Stomach (tissue), 8 donors: ENCODE measurements at regions not wholly inside any gene's neighbourhood (a gene's known extent, or its start where the extent isn't known, plus 50 kb on each side); places are given as distances from the start of the nearest gene placed in this dataset.
A peak's percentile ranks its signal among the peaks of the same experiment; 100 is the strongest.

Experiments used
- DNase-seq, 2 donors: peaks; one replicate each; pipeline versions ENCODE4 v3.0.0 to v3.0.0-alpha.2; 2013 to 2019
- H3K27ac ChIP-seq, 5 donors: fragments of 200-600 bp in 4 of 5; sonication (generic) in 4 of 5; one replicate each; pipeline ENCODE4 v1.5.1; 2013 to 2019; ENCODE audit warnings: mild to moderate bottlenecking in 1 of 5, moderate library complexity in 1 of 5
- H3K27me3 ChIP-seq, 3 donors: fragments of 200-600 bp; sonication (generic); one replicate each; pipeline ENCODE4 v1.5.1; 2017 to 2019; ENCODE audit warnings: mixed run types in 1 of 3
- H3K36me3 ChIP-seq, 4 donors: fragments of 200-600 bp; sonication (generic); 1 replicate in 3 of 4; 2 replicates in 1 of 4; pipeline ENCODE4 v1.5.1; 2016 to 2019
- H3K4me1 ChIP-seq, 4 donors: fragments of 200-600 bp; sonication (generic); one replicate each; pipeline ENCODE4 v1.5.1; 2016 to 2019
- H3K4me3 ChIP-seq, 4 donors: fragments of 200-600 bp; sonication (generic) in 3 of 4; one replicate each; pipeline ENCODE4 v1.5.1; 2016 to 2019; ENCODE audit warnings: mild to moderate bottlenecking in 1 of 4
- H3K9me3 ChIP-seq, 4 donors: fragments of 200-600 bp; sonication (generic); one replicate each; pipeline ENCODE4 v1.5.1; 2016 to 2019
- CTCF ChIP-seq, 7 experiments: fragments of 450-650 bp in 4 of 7; fragments of 200-600 bp in 3 of 7; sonication (generic) in 3 of 7; IDR thresholded peaks; one replicate each; pipeline ENCODE4 v1.5.1; 2016 to 2019; ENCODE audit warnings: antibody characterized with exemption in 7 of 7, control low read depth in 2 of 7, mild to moderate bottlenecking in 1 of 7
- EP300 ChIP-seq: sonication (generic); formaldehyde crosslinking; IDR thresholded peaks from one replicate; pipeline ENCODE4 v1.6.1; 2017; ENCODE audit warnings: antibody characterized with exemption
- POLR2A ChIP-seq, 4 donors: fragments of 450-650 bp; IDR thresholded peaks; one replicate each; pipeline ENCODE4 v1.6.1; 2016; ENCODE audit warnings: antibody characterized with exemption in 4 of 4, control low read depth in 2 of 4, mild to moderate bottlenecking in 1 of 4, moderate library complexity in 1 of 4
- POLR2AphosphoS5 ChIP-seq, 3 donors: sonication (generic); formaldehyde crosslinking; IDR thresholded peaks; one replicate each; pipeline ENCODE4 v1.6.1; 2016; ENCODE audit warnings: antibody characterized with exemption in 3 of 3
- WGBS, 5 donors: extraction: QIAGEN DNeasy Blood & Tissue Kit in 3 of 5; methylation state at CpG; one replicate each; pipeline versions ENCODE4 v1.1.5 to v1.1.7; 2013 to 2018; 5-methylcytosine and 5-hydroxymethylcytosine counted together
- intact Hi-C: fragments of 100-400 bp; cut with DNase I; formaldehyde crosslinking; loops from one replicate; pipeline ENCODE4 v1.15.1; 2023; ENCODE audit warnings: low total_unique reads
- donor health status: healthy with polysubstance abuse.
- donor health status: Bipolar disorder and iron deficiency.
- donor health status: healthy.

GRCh38 chr4:125836597-125837195 is 521.9 kb downstream of the FAT4 start:
- no peak overlapping the region for H3K4me3 ChIP-seq
- H3K4me1 ChIP-seq, result no peaks in the 10 kb centered on the region
- TF ChIP-seq POLR2AphosphoS5 (IDR thresholded peaks at IDR 0.05) (no peak), EP300 (no peak), POLR2A (IDR thresholded peaks at IDR 0.05) (no peak), CTCF (IDR thresholded peaks at IDR 0.05) (no peak)
- no peaks in the 10 kb centered on the region for H3K9me3 ChIP-seq
- DNase-seq, result peak in 1 of 2 donors; percentile 10
- intact Hi-C loops, result no loop called here
- 55 to 61% (median 59%) methylated on average over 4 of the region's 4 CpGs for WGBS, 5 donors
- H3K27me3 ChIP-seq, result no peaks in the 10 kb centered on the region
- no peak overlapping the region for H3K27ac ChIP-seq
- no peaks in the 10 kb centered on the region for H3K36me3 ChIP-seq

- TF ChIP-seq POLR2AphosphoS5 (IDR thresholded peaks at IDR 0.05), result no peak
- no peak for TF ChIP-seq EP300
- TF ChIP-seq POLR2A (IDR thresholded peaks at IDR 0.05), result no peak
- TF ChIP-seq CTCF (IDR thresholded peaks at IDR 0.05), result no peak
- 28 to 55% (median 34%) methylated on average over 3 of the region's 3 CpGs for WGBS, 5 donors
- intact Hi-C loops, result no loop called here
Observed at GRCh38 chr4:125837493-125838201, 522.9 kb downstream of the FAT4 start.

GRCh38 chr4:125838202-125838601 is 523.4 kb downstream of the FAT4 start:
- H3K9me3 ChIP-seq, result no peaks in the 10 kb centered on the region
- H3K27ac ChIP-seq, result no peak overlapping the region
- H3K27me3 ChIP-seq, result no peaks in the 10 kb centered on the region
- intact Hi-C loops, result no loop called here
- DNase-seq, result no peak
- WGBS, 5 donors, result 64 to 81% (median 73%) methylated on average over 6 of the region's 6 CpGs
- H3K4me1 ChIP-seq, result no peaks in the 10 kb centered on the region
- no peak for TF ChIP-seq POLR2A (IDR thresholded peaks at IDR 0.05)
- TF ChIP-seq EP300, result no peak
- no peak for TF ChIP-seq POLR2AphosphoS5 (IDR thresholded peaks at IDR 0.05)
- no peak for TF ChIP-seq CTCF (IDR thresholded peaks at IDR 0.05)
- no peaks in the 10 kb centered on the region for H3K36me3 ChIP-seq
- H3K4me3 ChIP-seq, result no peak overlapping the region

More at GRCh38 chr4:125837493-125838201, 522.9 kb downstream of the FAT4 start:
- DNase-seq, result peak in 1 of 2 donors; percentile 13
- H3K27me3 ChIP-seq, result no peaks in the 10 kb centered on the region
- H3K36me3 ChIP-seq, result no peaks in the 10 kb centered on the region
- no peak overlapping the region for H3K4me3 ChIP-seq
- no peak overlapping the region for H3K27ac ChIP-seq
- no peaks in the 10 kb centered on the region for H3K9me3 ChIP-seq
- H3K4me1 ChIP-seq, result no peaks in the 10 kb centered on the region

GRCh38 chr4:125838924-125839323 is 524.2 kb downstream of the FAT4 start:
- no peak for DNase-seq
- Histone ChIP-seq H3K27ac (no peak overlapping the region), H3K27me3 (no peaks in the 10 kb centered on the region), H3K36me3 (no peaks in the 10 kb centered on the region), H3K4me3 (no peak overlapping the region), H3K9me3 (no peaks in the 10 kb centered on the region), H3K4me1 (no peaks in the 10 kb centered on the region)
- intact Hi-C loops, result no loop called here
- TF ChIP-seq POLR2A (IDR thresholded peaks at IDR 0.05) (no peak), CTCF (IDR thresholded peaks at IDR 0.05) (no peak), POLR2AphosphoS5 (IDR thresholded peaks at IDR 0.05) (no peak), EP300 (no peak)
